ENCODE measurements at regions not wholly inside any gene's neighbourhood (a gene's known extent, or its start where the extent isn't known, plus 50 kb on each side); places are given as distances from the start of the nearest gene placed in this dataset.

GRCh38 chr9:108419379-108419778 is 436.4 kb downstream of the ACTL7B start:
- Mint-ChIP-seq H3K4me3 (no peak overlapping the region), H3K36me3 (no peaks in the 10 kb centered on the region), H3K9me3 (peaks cover 0 to 12% (median 6%) of the 10 kb centered on the region in 9 donors), H3K27ac (no peak overlapping the region), H3K27me3 (peaks cover 0 to 4% (median 0%) of the 10 kb centered on the region in 5 donors), H3K4me1 (no peaks in the 10 kb centered on the region)
- ATAC-seq (no peak), DNase-seq (no peak)
- POLR2A ChIA-PET, result no interaction called here

GRCh38 chr9:108417726-108418125 is 438.1 kb downstream of the ACTL7B start:
- no peak overlapping the region for H3K4me3 Mint-ChIP-seq
- POLR2A ChIA-PET, result no interaction called here
- H3K4me1 Mint-ChIP-seq, result no peaks in the 10 kb centered on the region
- H3K27ac Mint-ChIP-seq, result no peak overlapping the region
- H3K9me3 Mint-ChIP-seq, result peaks cover 0 to 10% (median 5%) of the 10 kb centered on the region in 9 donors
- no peak for DNase-seq
- no peaks in the 10 kb centered on the region for H3K36me3 Mint-ChIP-seq
- H3K27me3 Mint-ChIP-seq, result peaks cover 0 to 4% (median 0%) of the 10 kb centered on the region in 5 donors
- ATAC-seq, result no peak

GRCh38 chr9:108417312-108417711 is 438.5 kb downstream of the ACTL7B start:
- ATAC-seq (no peak), DNase-seq (no peak)
- Mint-ChIP-seq H3K4me3 (no peak overlapping the region), H3K36me3 (no peaks in the 10 kb centered on the region), H3K27me3 (peaks cover 0 to 4% (median 0%) of the 10 kb centered on the region in 5 donors), H3K4me1 (no peaks in the 10 kb centered on the region), H3K9me3 (peaks cover 0 to 10% (median 5%) of the 10 kb centered on the region in 9 donors), H3K27ac (no peak overlapping the region)
- POLR2A ChIA-PET, result no interaction called here

- Mint-ChIP-seq H3K4me3 (no peak overlapping the region), H3K36me3 (no peaks in the 10 kb centered on the region), H3K4me1 (no peaks in the 10 kb centered on the region), H3K9me3 (peaks cover 0 to 10% (median 4%) of the 10 kb centered on the region in 9 donors), H3K27ac (no peak overlapping the region), H3K27me3 (peaks cover 0 to 4% (median 0%) of the 10 kb centered on the region in 5 donors)
- POLR2A ChIA-PET, result no interaction called here
- ATAC-seq (no peak), DNase-seq (no peak)
Measured at GRCh38 chr9:108416324-108416723, 439.5 kb downstream of the ACTL7B start.

- POLR2A ChIA-PET, result no interaction called here
- DNase-seq, result no peak
- no peaks in the 10 kb centered on the region for H3K36me3 Mint-ChIP-seq
- no peak overlapping the region for H3K4me3 Mint-ChIP-seq
- no peak for ATAC-seq
- no peaks in the 10 kb centered on the region for H3K4me1 Mint-ChIP-seq
- H3K9me3 Mint-ChIP-seq, result peaks cover 0 to 2% (median 0%) of the 10 kb centered on the region in 9 donors
- peaks cover 0 to 4% (median 0%) of the 10 kb centered on the region in 5 donors for H3K27me3 Mint-ChIP-seq
- H3K27ac Mint-ChIP-seq, result no peak overlapping the region
Measured at GRCh38 chr9:108413809-108414208, 442.0 kb downstream of the ACTL7B start.

GRCh38 chr9:108412755-108413154 is 443.0 kb downstream of the ACTL7B start:
- no peak overlapping the region for H3K4me3 Mint-ChIP-seq
- no peak for DNase-seq
- no peaks in the 10 kb centered on the region for H3K4me1 Mint-ChIP-seq
- H3K27ac Mint-ChIP-seq, result no peak overlapping the region
- H3K27me3 Mint-ChIP-seq, result peaks cover 0 to 4% (median 0%) of the 10 kb centered on the region in 5 donors
- no peaks in the 10 kb centered on the region for H3K36me3 Mint-ChIP-seq
- H3K9me3 Mint-ChIP-seq, result peaks cover 0 to 2% (median 0%) of the 10 kb centered on the region in 9 donors
- ATAC-seq, result no peak
- POLR2A ChIA-PET, result no interaction called here

- POLR2A ChIA-PET, result no interaction called here
- H3K4me1 Mint-ChIP-seq, result no peaks in the 10 kb centered on the region
- peaks cover 0 to 3% (median 0%) of the 10 kb centered on the region in 5 donors for H3K27me3 Mint-ChIP-seq
- H3K9me3 Mint-ChIP-seq, result peaks cover 0 to 8% (median 2%) of the 10 kb centered on the region in 9 donors
- ATAC-seq, result no peak
- H3K36me3 Mint-ChIP-seq, result peaks cover 0 to 4% (median 0%) of the 10 kb centered on the region in 3 donors
- H3K4me3 Mint-ChIP-seq, result no peak overlapping the region
- no peak for DNase-seq
- H3K27ac Mint-ChIP-seq, result no peak overlapping the region
Measured at GRCh38 chr9:108411632-108412031, 444.2 kb downstream of the ACTL7B start.

GRCh38 chr9:108410161-108410560 is 445.6 kb downstream of the ACTL7B start:
- DNase-seq (no peak), ATAC-seq (no peak)
- POLR2A ChIA-PET, result no interaction called here
- Mint-ChIP-seq H3K4me3 (no peak overlapping the region), H3K36me3 (peaks cover 0 to 4% (median 0%) of the 10 kb centered on the region in 3 donors), H3K4me1 (no peaks in the 10 kb centered on the region), H3K9me3 (peaks cover 0 to 14% (median 4%) of the 10 kb centered on the region in 9 donors), H3K27me3 (no peaks in the 10 kb centered on the region), H3K27ac (no peak overlapping the region)

GRCh38 chr9:108400297-108400696 is 455.5 kb downstream of the ACTL7B start:
- Mint-ChIP-seq H3K36me3 (no peaks in the 10 kb centered on the region), H3K4me1 (no peaks in the 10 kb centered on the region), H3K27ac (no peak overlapping the region), H3K9me3 (peaks cover 0 to 9% (median 2%) of the 10 kb centered on the region in 9 donors), H3K27me3 (no peaks in the 10 kb centered on the region), H3K4me3 (no peak overlapping the region)
- DNase-seq (no peak), ATAC-seq (no peak)
- POLR2A ChIA-PET, result no interaction called here

GRCh38 chr9:108399851-108400250 is 455.9 kb downstream of the ACTL7B start:
- DNase-seq (no peak), ATAC-seq (no peak)
- Mint-ChIP-seq H3K27ac (no peak overlapping the region), H3K9me3 (peaks cover 0 to 6% (median 2%) of the 10 kb centered on the region in 9 donors), H3K4me3 (no peak overlapping the region), H3K27me3 (no peaks in the 10 kb centered on the region), H3K36me3 (no peaks in the 10 kb centered on the region), H3K4me1 (no peaks in the 10 kb centered on the region)
- POLR2A ChIA-PET, result no interaction called here

GRCh38 chr9:108397286-108397685 is 458.5 kb downstream of the ACTL7B start:
- no peak overlapping the region for H3K27ac Mint-ChIP-seq
- no peaks in the 10 kb centered on the region for H3K4me1 Mint-ChIP-seq
- DNase-seq, result no peak
- no peaks in the 10 kb centered on the region for H3K27me3 Mint-ChIP-seq
- no peaks in the 10 kb centered on the region for H3K36me3 Mint-ChIP-seq
- H3K4me3 Mint-ChIP-seq, result no peak overlapping the region
- H3K9me3 Mint-ChIP-seq, result peaks cover 0 to 8% (median 2%) of the 10 kb centered on the region in 9 donors
- no peak for ATAC-seq
- POLR2A ChIA-PET, result no interaction called here

GRCh38 chr9:108396611-108397010 is 459.2 kb downstream of the ACTL7B start:
- Mint-ChIP-seq H3K9me3 (peaks cover 0 to 8% (median 2%) of the 10 kb centered on the region in 9 donors), H3K4me3 (no peak overlapping the region), H3K27ac (no peak overlapping the region), H3K4me1 (no peaks in the 10 kb centered on the region), H3K27me3 (no peaks in the 10 kb centered on the region), H3K36me3 (no peaks in the 10 kb centered on the region)
- DNase-seq (no peak), ATAC-seq (no peak)
- POLR2A ChIA-PET, result no interaction called here

GRCh38 chr9:108396193-108396592 is 459.6 kb downstream of the ACTL7B start:
- peaks cover 0 to 8% (median 2%) of the 10 kb centered on the region in 9 donors for H3K9me3 Mint-ChIP-seq
- no peak for ATAC-seq
- POLR2A ChIA-PET, result no interaction called here
- DNase-seq, result no peak
- no peaks in the 10 kb centered on the region for H3K27me3 Mint-ChIP-seq
- H3K4me3 Mint-ChIP-seq, result no peak overlapping the region
- no peak overlapping the region for H3K27ac Mint-ChIP-seq
- no peaks in the 10 kb centered on the region for H3K36me3 Mint-ChIP-seq
- H3K4me1 Mint-ChIP-seq, result no peaks in the 10 kb centered on the region

- Mint-ChIP-seq H3K9me3 (peaks cover 0 to 8% (median 2%) of the 10 kb centered on the region in 9 donors), H3K36me3 (no peaks in the 10 kb centered on the region), H3K27me3 (no peaks in the 10 kb centered on the region), H3K27ac (no peak overlapping the region), H3K4me3 (no peak overlapping the region), H3K4me1 (no peaks in the 10 kb centered on the region)
- DNase-seq (no peak), ATAC-seq (no peak)
- POLR2A ChIA-PET, result no interaction called here
Measured at GRCh38 chr9:108395421-108395820, 460.4 kb downstream of the ACTL7B start.
